Stimulated activated naive CD8-positive, alpha-beta T cell treated with anti-CD3 and anti-CD28 coated beads, Interleukin-15, amount 100 ng/mL, for 72 hours (primary cell): ENCODE measurements at regions not wholly inside any gene's neighbourhood (a gene's known extent, or its start where the extent isn't known, plus 50 kb on each side); places are given as distances from the start of the nearest gene placed in this dataset.

Source experiments
- ATAC-seq: fragments of 150-1000 bp; cut with Tn5 transposase; 2 replicates; pipeline ENCODE4 v1.10.0; 2021; ENCODE audit warnings: mild to moderate bottlenecking, moderate library complexity
- DNase-seq, 2 donors: peaks; one replicate each; pipeline ENCODE4 v3.0.0; 2021 to 2022
- H3K27ac Mint-ChIP-seq, 2 donors: one replicate each; pipeline ENCODE4 v1.8.0; 2022; ENCODE audit warnings: mild to moderate bottlenecking in 2 of 2, mixed read lengths in 2 of 2, moderate library complexity in 2 of 2
- H3K27me3 Mint-ChIP-seq: one replicate; pipeline ENCODE4 v1.8.0; 2022; ENCODE audit warnings: mixed read lengths
- H3K4me1 Mint-ChIP-seq: one replicate; pipeline ENCODE4 v1.8.0; 2022; ENCODE audit warnings: mild to moderate bottlenecking, mixed read lengths
- H3K4me3 Mint-ChIP-seq, 2 donors: one replicate each; pipeline ENCODE4 v1.8.0; 2022; ENCODE audit warnings: mild to moderate bottlenecking in 2 of 2, mixed read lengths in 2 of 2, moderate library complexity in 1 of 2
- H3K9me3 Mint-ChIP-seq, 2 donors: one replicate each; pipeline ENCODE4 v1.8.0; 2022; ENCODE audit warnings: mixed read lengths in 2 of 2

DNA sequence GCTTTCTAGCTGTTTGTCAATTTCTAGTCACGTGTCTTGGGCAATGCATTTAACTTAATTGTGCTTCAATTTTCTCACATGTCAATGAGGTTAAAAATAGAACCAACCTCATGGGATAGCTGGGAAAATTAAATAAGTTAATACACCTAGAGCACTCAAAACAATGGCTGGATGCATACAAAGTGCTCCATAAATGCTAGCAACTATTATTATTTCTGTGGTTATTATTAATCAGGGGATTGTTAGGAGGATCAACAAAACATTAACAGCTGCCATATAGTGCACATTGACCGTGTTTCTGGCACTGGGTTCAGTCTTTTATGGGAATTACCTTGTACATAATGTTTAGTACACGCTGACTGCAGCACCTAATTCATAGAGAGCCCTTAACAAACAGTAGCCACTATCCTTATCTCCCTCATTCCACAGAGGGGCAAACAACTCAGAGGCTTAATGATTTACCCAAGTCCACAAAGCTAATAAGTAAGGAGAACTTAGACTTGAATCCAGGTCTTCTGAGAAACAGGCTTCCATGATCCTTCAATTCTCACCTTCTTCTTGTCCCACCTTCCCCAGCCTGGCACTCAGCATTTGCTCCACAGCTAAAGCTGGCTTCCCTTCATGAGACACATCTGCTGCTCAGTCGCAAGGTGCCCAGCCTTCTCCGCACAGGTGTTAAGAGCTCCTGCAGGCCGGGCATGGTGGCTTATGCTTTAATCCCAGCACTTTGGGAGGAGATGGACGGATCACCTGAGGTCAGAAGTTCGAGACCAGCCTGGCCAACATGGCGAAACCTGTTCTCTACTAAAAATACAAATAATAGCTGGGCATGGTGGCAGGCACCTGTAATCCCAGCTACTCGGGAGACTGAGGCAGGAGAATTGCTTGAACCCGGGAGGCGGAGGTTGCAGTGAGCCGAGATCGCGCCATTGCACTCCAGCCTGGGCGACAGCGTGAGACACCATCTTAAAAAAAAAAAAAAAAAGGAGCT, 137.4 kb upstream of the ABCA1 start:
- ATAC-seq (no peak), DNase-seq (no peak)
- Mint-ChIP-seq H3K27ac (no peak overlapping the region), H3K9me3 (peaks cover 0 to 5% of the 10 kb centered on the region in 2 donors), H3K27me3 (peaks cover 29% of the 10 kb centered on the region), H3K4me3 (no peak overlapping the region), H3K4me1 (peaks cover 20% of the 10 kb centered on the region)

DNA sequence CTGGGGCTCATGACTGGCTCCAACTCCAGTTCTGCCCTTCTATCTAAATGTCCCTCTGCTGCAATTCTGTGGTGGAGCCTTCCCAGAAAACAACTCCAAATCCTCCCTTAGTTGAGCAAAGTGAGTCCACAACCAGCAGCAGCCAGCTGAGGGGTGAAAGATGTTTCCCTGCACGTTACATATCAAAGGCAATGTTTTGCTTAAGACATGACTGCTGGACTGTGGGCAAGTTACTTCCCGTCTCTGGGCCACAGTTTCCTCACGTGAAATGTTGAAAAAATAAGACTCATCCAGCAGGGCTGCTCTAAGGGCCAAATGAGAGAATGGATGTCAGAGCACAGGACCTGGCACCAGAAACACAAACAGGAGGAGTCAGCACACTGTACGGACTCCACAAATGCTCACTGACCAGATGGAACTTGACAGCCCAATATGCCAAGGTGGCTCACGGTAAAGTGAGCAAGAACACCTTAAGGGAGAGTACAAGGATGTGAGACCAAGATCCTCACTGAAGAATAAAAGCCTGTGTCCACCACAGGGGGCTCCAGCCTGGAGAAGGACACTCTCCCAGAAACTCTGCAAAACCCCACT, 138.4 kb upstream of the ABCA1 start:
- DNase-seq (no peak), ATAC-seq (no peak)
- H3K27ac Mint-ChIP-seq = no peak overlapping the region
- H3K27me3 Mint-ChIP-seq = peaks cover 22% of the 10 kb centered on the region
- H3K4me3 Mint-ChIP-seq = no peak overlapping the region
- peaks cover 20% of the 10 kb centered on the region for H3K4me1 Mint-ChIP-seq
- H3K9me3 Mint-ChIP-seq = peaks cover 0 to 5% of the 10 kb centered on the region in 2 donors

DNA sequence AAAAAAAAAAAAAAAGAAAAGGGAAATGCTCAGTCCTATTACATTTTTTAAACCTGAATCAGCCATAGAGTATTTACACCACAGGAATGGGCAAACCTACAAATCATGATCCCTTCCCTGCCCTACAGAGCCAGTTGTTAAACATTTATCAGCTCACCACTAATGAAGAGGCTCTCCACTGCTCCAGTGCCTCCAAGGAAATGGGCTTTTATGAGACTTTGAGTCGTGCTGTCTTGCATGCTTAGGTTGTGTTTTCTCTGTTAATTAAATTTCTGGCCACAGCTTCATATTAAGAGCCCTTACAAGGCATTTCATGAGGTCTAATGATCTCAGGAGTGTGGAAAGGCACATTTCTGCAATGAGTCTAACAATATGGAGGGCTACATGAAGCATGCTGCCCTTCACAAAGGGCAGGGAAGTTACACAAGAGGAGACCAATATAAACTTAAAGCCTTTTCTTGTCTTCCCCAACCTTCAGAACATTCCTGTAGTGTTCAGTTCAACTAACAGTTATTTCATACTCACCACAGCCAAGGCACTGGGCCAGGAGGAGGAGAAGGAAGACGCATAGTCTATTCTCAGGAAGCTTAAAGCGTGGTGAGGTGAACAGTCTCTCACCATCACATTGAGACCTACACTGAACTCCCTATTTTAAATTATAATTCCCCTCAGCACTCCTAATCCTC, 140.1 kb upstream of the ABCA1 start:
- Mint-ChIP-seq H3K27me3 (peaks cover 12% of the 10 kb centered on the region), H3K4me1 (peaks cover 20% of the 10 kb centered on the region), H3K4me3 (no peak overlapping the region), H3K27ac (peak overlapping the region in 1 of 2 donors; percentile 67), H3K9me3 (peaks cover 0 to 5% of the 10 kb centered on the region in 2 donors)
- DNase-seq (no peak), ATAC-seq (no peak)

DNA sequence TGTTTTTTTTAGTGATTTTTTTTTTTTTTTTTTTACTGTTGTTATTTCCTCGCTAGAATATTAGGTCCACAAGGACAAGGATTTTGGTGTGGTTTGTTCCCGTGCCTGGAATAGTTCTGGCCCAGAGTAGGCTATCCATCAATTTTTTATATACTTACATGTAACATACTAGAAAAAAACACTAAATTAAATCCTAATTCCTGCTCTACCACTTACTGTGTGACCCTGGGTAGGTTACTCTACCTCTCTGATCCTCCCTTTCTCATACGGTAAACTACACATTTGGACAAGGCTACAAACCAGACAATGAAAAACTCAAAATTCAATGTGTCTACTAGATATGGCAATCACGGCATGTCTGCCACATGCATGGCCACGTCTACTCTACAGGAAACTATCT, 141.3 kb upstream of the ABCA1 start:
- ATAC-seq (no peak), DNase-seq (no peak)
- H3K27ac Mint-ChIP-seq = no peak overlapping the region
- H3K27me3 Mint-ChIP-seq = peaks cover 11% of the 10 kb centered on the region
- H3K4me1 Mint-ChIP-seq = peaks cover 12% of the 10 kb centered on the region
- no peak overlapping the region for H3K4me3 Mint-ChIP-seq
- no peaks in the 10 kb centered on the region for H3K9me3 Mint-ChIP-seq

DNA sequence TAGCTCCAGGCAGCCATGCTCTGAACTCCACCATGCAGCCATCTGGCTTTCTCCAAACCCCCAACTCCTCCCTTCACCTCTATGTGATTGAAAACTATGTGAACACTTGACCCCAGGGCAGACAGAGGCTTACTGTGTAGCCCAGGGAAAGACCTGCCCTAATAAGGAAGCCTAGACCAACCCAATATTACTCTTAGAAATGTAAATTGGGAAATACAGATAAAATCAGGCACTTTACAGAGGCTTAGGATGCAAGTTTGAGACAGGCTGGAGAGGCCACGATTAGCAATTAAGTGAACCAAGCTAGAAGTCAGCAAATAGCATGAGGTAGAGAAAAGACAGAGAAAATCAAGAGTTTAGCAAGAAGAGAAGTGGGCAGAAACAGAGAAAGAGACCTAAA, 141.7 kb upstream of the ABCA1 start:
- H3K27ac Mint-ChIP-seq = no peak overlapping the region
- H3K4me3 Mint-ChIP-seq = no peak overlapping the region
- no peaks in the 10 kb centered on the region for H3K9me3 Mint-ChIP-seq
- DNase-seq (no peak), ATAC-seq (no peak)
- H3K27me3 Mint-ChIP-seq = peaks cover 7% of the 10 kb centered on the region
- H3K4me1 Mint-ChIP-seq = peaks cover 8% of the 10 kb centered on the region

DNA sequence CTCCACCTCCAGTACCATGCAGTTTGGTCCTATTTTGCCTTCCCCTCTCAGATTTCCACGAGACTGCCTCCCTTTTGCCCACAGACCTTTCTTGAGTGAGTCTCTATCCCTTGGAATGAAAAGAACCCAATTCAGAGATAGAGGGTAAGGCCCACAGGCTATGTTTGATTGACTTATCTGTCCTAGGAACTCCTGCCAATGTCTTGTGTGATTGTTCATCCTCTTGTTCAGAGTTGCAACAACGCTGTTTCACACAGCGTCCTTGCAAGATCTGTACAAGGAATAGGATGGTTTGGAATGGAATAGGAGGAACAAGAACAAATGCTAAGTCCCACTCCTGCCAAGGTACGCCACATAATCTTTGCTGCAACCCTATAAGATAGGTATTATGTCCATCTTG, 142.2 kb upstream of the ABCA1 start:
- Mint-ChIP-seq H3K4me3 (no peak overlapping the region), H3K27ac (no peak overlapping the region), H3K4me1 (peaks cover 5% of the 10 kb centered on the region), H3K27me3 (peaks cover 2% of the 10 kb centered on the region), H3K9me3 (no peaks in the 10 kb centered on the region)
- ATAC-seq (no peak), DNase-seq (no peak)

DNA sequence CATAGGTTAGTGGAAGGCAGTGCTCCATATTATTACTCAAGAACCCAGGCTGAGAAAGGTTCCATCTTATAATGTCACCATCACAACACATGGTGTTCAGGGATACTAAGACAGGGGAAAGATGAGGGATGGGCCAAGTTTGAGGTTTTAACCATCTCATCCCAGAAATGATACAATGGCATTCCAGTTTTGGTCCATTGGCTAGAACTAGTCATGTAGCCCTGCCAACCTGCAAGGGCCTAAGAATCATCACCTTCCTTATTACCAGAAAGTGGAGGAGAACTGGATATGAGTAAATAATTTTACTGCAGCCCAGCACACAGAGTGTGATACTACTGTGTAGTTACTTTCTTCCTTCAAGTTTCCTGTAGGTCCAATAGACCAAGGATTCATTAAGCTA, 144.5 kb upstream of the ABCA1 start:
- no peak for ATAC-seq
- Mint-ChIP-seq H3K27me3 (no peaks in the 10 kb centered on the region), H3K4me1 (no peaks in the 10 kb centered on the region), H3K4me3 (no peak overlapping the region), H3K9me3 (no peaks in the 10 kb centered on the region), H3K27ac (no peak overlapping the region)
- DNase-seq = no peak

DNA sequence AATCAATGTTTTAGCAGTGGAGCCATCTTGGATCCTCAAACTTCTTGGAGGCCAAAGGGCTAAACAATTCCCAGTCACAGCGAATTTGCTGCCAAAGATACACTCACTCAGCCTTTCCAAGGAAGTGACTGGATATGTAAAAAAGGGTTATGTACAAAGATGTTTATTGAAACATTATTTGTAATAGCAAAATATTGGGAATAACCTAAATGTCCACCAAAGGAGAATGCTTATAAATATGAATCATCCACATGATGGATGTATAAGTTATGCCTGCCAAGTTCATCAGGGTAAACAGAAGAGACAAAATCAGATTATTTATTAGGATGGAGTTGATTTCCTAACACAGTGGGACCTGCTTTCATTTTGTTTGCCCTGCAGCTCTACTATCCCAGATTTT, 145.2 kb upstream of the ABCA1 start:
- Mint-ChIP-seq H3K4me3 (no peak overlapping the region), H3K4me1 (no peaks in the 10 kb centered on the region), H3K9me3 (no peaks in the 10 kb centered on the region), H3K27me3 (no peaks in the 10 kb centered on the region), H3K27ac (no peak overlapping the region)
- ATAC-seq (no peak), DNase-seq (no peak)

DNA sequence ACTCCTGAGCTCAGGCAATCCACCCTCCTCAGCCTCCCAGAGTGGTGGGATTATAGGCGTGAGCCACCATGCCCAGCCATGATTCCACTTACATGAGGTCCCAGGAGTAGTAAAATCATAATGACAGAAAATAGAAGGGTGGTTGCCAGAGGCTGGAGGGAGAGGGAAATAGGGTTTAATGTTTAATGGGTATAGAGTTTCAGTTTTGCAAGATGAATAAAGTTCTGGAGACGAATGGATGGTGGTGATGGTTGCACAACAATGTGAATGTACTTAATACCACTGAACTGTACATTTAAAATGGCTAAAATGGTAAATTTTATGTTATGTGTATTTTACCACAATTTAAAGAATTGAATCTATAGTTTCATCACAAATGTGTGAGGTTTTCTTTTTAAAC, 146.5 kb upstream of the ABCA1 start:
- no peak overlapping the region for H3K4me3 Mint-ChIP-seq
- ATAC-seq (no peak), DNase-seq (no peak)
- no peaks in the 10 kb centered on the region for H3K27me3 Mint-ChIP-seq
- no peak overlapping the region for H3K27ac Mint-ChIP-seq
- no peaks in the 10 kb centered on the region for H3K9me3 Mint-ChIP-seq
- H3K4me1 Mint-ChIP-seq = no peaks in the 10 kb centered on the region

DNA sequence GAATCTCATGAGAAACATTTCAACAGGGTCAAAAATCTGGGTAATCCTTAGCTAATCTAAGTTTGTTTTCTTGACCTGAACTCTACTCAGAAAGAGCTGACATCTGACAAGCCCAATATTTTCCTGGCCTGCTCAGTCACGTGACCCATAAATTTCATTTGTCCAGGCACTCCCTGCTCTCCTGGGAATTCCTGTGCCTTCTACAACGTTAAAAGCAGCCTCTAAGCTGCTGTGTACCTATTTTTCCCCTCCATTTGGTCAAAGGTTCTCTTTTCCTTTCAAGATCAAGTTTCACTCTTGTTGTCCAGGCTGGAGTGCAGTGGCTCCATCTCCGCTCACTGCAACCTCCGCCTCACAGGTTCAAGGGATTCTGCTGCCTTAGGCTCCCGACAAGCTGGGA, 148.8 kb upstream of the ABCA1 start:
- no peaks in the 10 kb centered on the region for H3K4me1 Mint-ChIP-seq

DNA sequence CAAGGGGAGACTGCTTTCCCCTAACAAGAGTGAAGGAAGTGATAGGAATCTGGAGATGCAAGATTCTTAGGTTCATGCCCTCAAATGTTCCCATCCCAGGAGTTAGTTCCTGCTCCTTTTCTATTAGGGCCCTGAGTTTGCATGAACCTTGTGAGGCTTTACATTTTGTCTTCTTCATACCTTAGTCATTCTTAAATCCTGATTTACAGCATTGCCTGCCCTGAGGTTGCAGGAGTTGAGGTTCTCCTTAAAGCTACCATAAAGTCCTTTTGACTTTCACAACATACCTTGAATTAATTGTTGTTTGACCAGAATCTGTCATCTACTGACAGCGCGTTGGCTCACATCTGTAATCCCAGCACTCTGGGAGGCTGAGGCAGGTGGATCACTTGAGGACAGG, 151.5 kb upstream of the ABCA1 start:
- Mint-ChIP-seq H3K27me3 (no peaks in the 10 kb centered on the region), H3K27ac (peak overlapping the region in 1 of 2 donors; percentile 57), H3K4me1 (no peaks in the 10 kb centered on the region), H3K4me3 (no peak overlapping the region), H3K9me3 (no peaks in the 10 kb centered on the region)
- DNase-seq (no peak), ATAC-seq (no peak)

More for the DNA sequence above, 148.8 kb upstream of the ABCA1 start:
- H3K27ac Mint-ChIP-seq = no peak overlapping the region
- H3K4me3 Mint-ChIP-seq = no peak overlapping the region
- H3K27me3 Mint-ChIP-seq = no peaks in the 10 kb centered on the region
- DNase-seq (no peak), ATAC-seq (no peak)
- no peaks in the 10 kb centered on the region for H3K9me3 Mint-ChIP-seq

DNA sequence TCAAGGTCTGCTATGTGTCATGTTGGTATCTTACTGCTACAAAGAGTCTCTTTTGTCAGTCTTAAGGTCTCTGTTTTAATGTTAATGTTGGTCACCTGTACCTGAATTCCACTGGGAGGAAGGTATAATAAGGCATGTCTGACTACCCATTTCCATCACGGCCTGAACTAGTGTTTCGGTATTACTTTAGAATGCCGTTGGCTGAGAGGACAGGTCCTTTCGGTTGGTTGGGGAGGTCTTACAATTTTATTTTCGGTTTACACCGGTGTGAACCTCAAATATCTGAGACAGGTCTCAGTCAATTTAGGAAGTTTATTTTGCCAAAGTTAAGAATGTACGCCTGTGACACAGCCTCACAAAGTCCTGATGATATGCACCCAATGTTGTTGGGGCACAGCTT, 154.9 kb upstream of the ABCA1 start:
- Mint-ChIP-seq H3K27me3 (no peaks in the 10 kb centered on the region), H3K4me3 (no peak overlapping the region), H3K4me1 (no peaks in the 10 kb centered on the region), H3K27ac (no peak overlapping the region), H3K9me3 (no peaks in the 10 kb centered on the region)
- DNase-seq (no peak), ATAC-seq (no peak)

DNA sequence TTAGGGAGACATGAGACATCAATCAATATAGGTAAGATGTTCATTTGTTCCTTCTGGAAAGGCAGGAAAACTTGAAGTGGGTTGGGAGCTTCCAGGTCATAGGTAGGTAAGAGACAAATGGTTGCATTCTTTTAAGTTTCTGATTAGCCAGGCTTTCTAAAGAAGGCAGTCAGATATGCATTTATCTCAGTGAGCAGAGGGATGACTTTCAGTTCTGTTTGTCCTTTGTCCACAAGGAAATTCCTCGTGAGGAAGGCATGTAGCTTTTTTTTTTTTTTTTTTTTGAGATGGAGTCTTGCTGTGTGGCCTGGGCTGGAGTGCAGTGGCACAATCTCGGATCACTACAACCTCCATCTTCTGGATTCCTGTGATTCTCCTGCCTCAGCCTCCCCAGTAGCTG, 155.3 kb upstream of the ABCA1 start:
- no peak for ATAC-seq
- Mint-ChIP-seq H3K9me3 (no peaks in the 10 kb centered on the region), H3K4me1 (no peaks in the 10 kb centered on the region), H3K27ac (no peak overlapping the region), H3K4me3 (no peak overlapping the region), H3K27me3 (no peaks in the 10 kb centered on the region)
- no peak for DNase-seq

DNA sequence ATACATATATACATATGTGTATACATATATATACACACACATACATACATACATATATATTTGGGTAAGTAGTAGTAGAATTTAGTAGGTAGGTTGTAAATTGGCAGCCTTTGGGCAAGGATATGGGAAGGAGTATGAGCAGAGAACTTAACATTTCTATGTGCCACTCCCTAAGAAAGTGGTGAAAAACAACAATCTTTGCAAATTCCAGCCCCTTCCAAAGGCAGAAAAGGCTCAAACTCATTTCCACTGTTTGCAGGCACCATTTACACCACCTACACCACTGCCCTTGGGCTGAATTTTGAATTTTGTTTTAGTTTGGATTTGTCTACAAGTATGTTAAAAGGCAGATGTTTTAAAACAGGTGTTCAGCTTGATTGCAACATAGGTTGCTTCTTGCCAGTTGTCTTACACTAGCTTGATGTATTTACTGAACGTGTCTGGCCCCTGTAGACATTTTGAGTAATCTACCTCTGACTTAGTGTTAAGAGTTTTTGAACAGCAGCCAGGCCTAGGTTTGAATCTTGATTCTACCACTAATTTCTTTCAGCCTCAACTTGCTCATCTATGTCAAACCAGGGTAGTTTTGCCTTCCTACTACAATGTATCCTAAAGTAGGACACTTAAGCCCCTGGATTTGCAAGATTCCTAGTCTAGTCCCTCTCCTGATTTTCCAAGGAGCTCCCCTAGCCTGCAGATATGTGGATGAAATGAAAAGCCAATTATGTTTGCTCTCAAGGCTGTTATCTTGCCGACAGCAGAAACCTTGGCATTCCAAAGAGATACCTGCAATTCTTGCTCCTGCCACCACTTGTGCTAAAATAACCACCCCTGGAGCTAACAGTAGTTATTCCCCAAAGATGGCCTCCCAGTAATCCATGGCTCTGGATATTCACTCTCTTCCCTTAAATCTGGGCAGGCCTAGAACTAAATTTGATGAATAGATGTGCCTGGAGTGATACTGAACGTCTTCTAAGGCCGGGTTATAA, 156.2 kb upstream of the SLC44A1 start:
- H3K9me3 Mint-ChIP-seq = no peaks in the 10 kb centered on the region
- DNase-seq (no peak), ATAC-seq (no peak)
- no peak overlapping the region for H3K4me3 Mint-ChIP-seq
- no peaks in the 10 kb centered on the region for H3K27me3 Mint-ChIP-seq
- H3K27ac Mint-ChIP-seq = no peak overlapping the region
- H3K4me1 Mint-ChIP-seq = no peaks in the 10 kb centered on the region

DNA sequence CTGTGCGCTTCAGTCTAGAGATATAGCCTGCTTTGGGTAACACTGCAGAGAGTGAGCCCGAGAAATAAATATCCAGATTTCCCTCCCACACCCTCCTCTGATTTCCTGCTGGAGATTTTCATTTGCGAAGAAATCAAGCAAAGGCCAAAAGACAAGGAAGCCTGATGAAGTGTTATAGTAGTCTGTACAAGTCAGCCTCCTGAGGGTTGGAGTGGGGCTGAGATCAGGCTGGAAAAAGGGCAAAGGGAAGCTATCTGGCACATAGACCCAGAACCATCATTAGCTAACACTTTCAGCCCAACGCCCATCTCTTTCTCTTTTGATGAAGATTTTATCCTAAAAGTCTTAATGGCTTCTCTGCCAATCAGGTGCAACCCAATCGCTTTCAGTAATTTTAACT, 154.6 kb upstream of the SLC44A1 start:
- Mint-ChIP-seq H3K9me3 (no peaks in the 10 kb centered on the region), H3K4me3 (no peak overlapping the region), H3K4me1 (no peaks in the 10 kb centered on the region), H3K27me3 (no peaks in the 10 kb centered on the region), H3K27ac (no peak overlapping the region)
- ATAC-seq (no peak), DNase-seq (no peak)
